Endothelial cell of umbilical vein (primary cell): ENCODE measurements at regions not wholly inside any gene's neighbourhood (a gene's known extent, or its start where the extent isn't known, plus 50 kb on each side); places are given as distances from the start of the nearest gene placed in this dataset.

Source experiments
- BruUV-seq: library from RNA; stranded (reverse); fragments of 400-500 nt; replicated peaks from 2 replicates; lab custom pipeline; 2021; lab: Mats Ljungman, UMichigan
- CTCF ChIA-PET: fragments of 300-600, 350-600 bp; sonication (Branson Sonifier 250); formaldehyde crosslinking; loops from one replicate; lab custom pipeline; 2021; ENCODE audit warnings: antibody characterized with exemption, inconsistent platforms; lab: Charles Lee
- POLR2A ChIA-PET: fragments of 300-600, 350-600 bp; sonication (Branson Sonifier 250); formaldehyde crosslinking; loops from one replicate; lab custom pipeline; 2021; ENCODE audit warnings: antibody characterized with exemption, inconsistent platforms; lab: Charles Lee
- DNase-seq: peaks from one replicate; pipeline ENCODE4 v3.0.0-alpha.2; 2011; ENCODE audit warnings: low read depth, low spot score
- FAIRE-seq: peaks from 2 replicates; lab custom pipeline; 2011; peaks lifted over from hg19 to GRCh38; lab: Jason Lieb, UNC
- H2AFZ ChIP-seq: 2 replicates; pipeline ENCODE4 v1.6.0; 2012; ENCODE audit warnings: low read depth, low read length, control low read depth, inconsistent platforms
- H3K27ac ChIP-seq: 2 replicates; pipeline ENCODE4 v1.5.1; 2011; ENCODE audit warnings: low read depth, mild to moderate bottlenecking, control low read depth, low read length, moderate library complexity; ENCODE audit not compliant: insufficient read depth
- H3K27me3 ChIP-seq, 2 experiments: 2 replicates each; pipeline versions ENCODE4 v1.6.0 to v1.6.1; 2011; ENCODE audit warnings: low read length in 2 of 2, mixed read lengths in 1 of 2; ENCODE audit not compliant: control insufficient read depth in 2 of 2, insufficient read depth in 2 of 2
- H3K36me3 ChIP-seq, 2 experiments: 2 replicates in 1 of 2; 3 replicates in 1 of 2; pipeline ENCODE4 v1.5.1; 2011; ENCODE audit warnings: low read length in 2 of 2, mild to moderate bottlenecking in 1 of 2, moderate library complexity in 1 of 2; ENCODE audit not compliant: control insufficient read depth in 2 of 2, insufficient read depth in 2 of 2; ENCODE audit errors: extremely low read depth in 1 of 2
- H3K4me1 ChIP-seq: 3 replicates; pipeline ENCODE4 v1.5.1; 2011; ENCODE audit warnings: mild to moderate bottlenecking, low read length; ENCODE audit not compliant: control insufficient read depth, insufficient read depth; ENCODE audit errors: extremely low read depth
- H3K4me2 ChIP-seq: 2 replicates; pipeline ENCODE4 v1.6.1; 2011; ENCODE audit warnings: low read length, control low read depth, mixed read lengths; ENCODE audit not compliant: insufficient read depth
- H3K4me3 ChIP-seq, 3 experiments: fragments of 200-600 bp in 1 of 3; sonication (generic), shearing (Covaris generic) in 1 of 3; replicated peaks in 1 of 3; 2 replicates each; pipeline ENCODE4 v1.5.1; 2011 to 2016; ENCODE audit warnings: control low read depth in 3 of 3, low read length in 3 of 3, mild to moderate bottlenecking in 2 of 3, inconsistent platforms in 1 of 3, low read depth in 1 of 3, moderate library complexity in 1 of 3; ENCODE audit not compliant: insufficient read depth in 1 of 3
- H3K79me2 ChIP-seq: 2 replicates; pipeline ENCODE4 v1.6.0; 2012; ENCODE audit warnings: low read length, inconsistent platforms; ENCODE audit not compliant: control insufficient read depth, insufficient read depth
- H3K9ac ChIP-seq: replicated peaks from 2 replicates; pipeline ENCODE3; 2011; ENCODE audit warnings: low read length, control low read depth; ENCODE audit not compliant: insufficient read depth; ENCODE audit errors: extremely low read depth
- H3K9me1 ChIP-seq: replicated peaks from 3 replicates; pipeline ENCODE4 v1.6.0; 2011; ENCODE audit warnings: mild to moderate bottlenecking, low read length; ENCODE audit not compliant: control insufficient read depth, insufficient read depth; ENCODE audit errors: extremely low read depth
- H3K9me3 ChIP-seq: replicated peaks from 2 replicates; pipeline ENCODE4 v1.5.1; 2012; ENCODE audit warnings: low read length, inconsistent platforms; ENCODE audit not compliant: control insufficient read depth, insufficient read depth
- H4K20me1 ChIP-seq: replicated peaks from 2 replicates; pipeline ENCODE3; 2011; ENCODE audit warnings: mild to moderate bottlenecking, low read length; ENCODE audit not compliant: control insufficient read depth, insufficient read depth; ENCODE audit errors: extremely low read depth
- CTCF ChIP-seq, 2 donors: IDR thresholded peaks; 1 replicate in 1 of 2; 2 replicates in 1 of 2; pipeline ENCODE4 v1.5.1; 2011; ENCODE audit warnings: low read length in 2 of 2, mild to moderate bottlenecking in 2 of 2, moderate library complexity in 2 of 2, control low read depth in 1 of 2, inconsistent platforms in 1 of 2, low read depth in 1 of 2; ENCODE audit not compliant: insufficient read depth in 1 of 2; ENCODE audit errors: extremely low read depth in 1 of 2
- EZH2 ChIP-seq: IDR thresholded peaks from 2 replicates; pipeline ENCODE4 v1.6.1; 2012; ENCODE audit warnings: borderline replicate concordance, low read depth, mild to moderate bottlenecking, moderate library complexity, low read length, inconsistent platforms; ENCODE audit not compliant: severe bottlenecking
- FOS ChIP-seq: IDR thresholded peaks from 2 replicates; pipeline ENCODE4 v1.6.1; 2011; ENCODE audit warnings: mild to moderate bottlenecking, low read length, moderate library complexity, borderline replicate concordance; ENCODE audit not compliant: insufficient read depth
- GATA2 ChIP-seq: IDR thresholded peaks from 2 replicates; pipeline ENCODE4 v1.7.0; 2011; ENCODE audit warnings: low read depth, mild to moderate bottlenecking, moderate library complexity, mixed read lengths, low read length; ENCODE audit not compliant: insufficient read length, insufficient read depth
- JUN ChIP-seq: IDR thresholded peaks from 2 replicates; pipeline ENCODE4 v1.6.1; 2011; ENCODE audit warnings: borderline replicate concordance, low read depth; ENCODE audit not compliant: insufficient read length, insufficient read depth
- MAX ChIP-seq: IDR thresholded peaks from 2 replicates; pipeline ENCODE4 v1.6.1; 2011; ENCODE audit not compliant: insufficient read depth, insufficient read length
- POLR2A ChIP-seq: IDR thresholded peaks from 2 replicates; pipeline ENCODE4 v1.6.1; 2012; ENCODE audit warnings: low read depth, mild to moderate bottlenecking, control low read depth, low read length
- POLR2AphosphoS5 ChIP-seq: IDR thresholded peaks from 2 replicates; pipeline ENCODE4 v1.6.1; 2012; ENCODE audit warnings: low read depth, mild to moderate bottlenecking, control low read depth, low read length, moderate library complexity; ENCODE audit not compliant: insufficient read depth
- dilution Hi-C: fragments of 300-500 bp; cut with MboI; formaldehyde crosslinking; loops from one replicate; pipeline ENCODE4 v1.15.0; 2019; ENCODE audit warnings: low sequenced_read_pairs; ENCODE audit not compliant: extremely low pct_ligation_motif_present
- intact Hi-C: fragments of 100-400 bp; cut with micrococcal nuclease; formaldehyde crosslinking; loops from one replicate; pipeline ENCODE4 v1.10.0; 2022

- H3K79me2 ChIP-seq = no peaks in the 10 kb centered on the region
- H3K9ac ChIP-seq = no peak overlapping the region
- no peak overlapping the region for H2AFZ ChIP-seq
- BruUV-seq = no TSS peak
- no peak for FAIRE-seq
- H3K27me3 ChIP-seq = peaks cover 5 to 6% of the 10 kb centered on the region in 2 experiments
- no peak for TF ChIP-seq CTCF (IDR thresholded peaks at IDR 0.05; ENCODE audit: extremely low read depth in 1 of 2, insufficient read depth in 1 of 2, low read depth in 1 of 2, low read length in 2 of 2)
- no peak for TF ChIP-seq JUN
- no peak for TF ChIP-seq POLR2AphosphoS5
- TF ChIP-seq GATA2 = no peak
- no peak for TF ChIP-seq MAX
- no peak for TF ChIP-seq POLR2A
- TF ChIP-seq FOS = no peak
- no peak for TF ChIP-seq EZH2
- dilution Hi-C loops (no loop called here), intact Hi-C loops (no loop called here)
- H3K36me3 ChIP-seq = no peaks in the 10 kb centered on the region
- H3K4me2 ChIP-seq = no peak overlapping the region
- ChIA-PET CTCF (no interaction called here), POLR2A (no interaction called here)
- H4K20me1 ChIP-seq = no peaks in the 10 kb centered on the region
- no peak overlapping the region for H3K27ac ChIP-seq
- DNase-seq = no peak
- H3K4me3 ChIP-seq = no peak overlapping the region
- H3K9me3 ChIP-seq = no peaks in the 10 kb centered on the region
- H3K4me1 ChIP-seq = no peaks in the 10 kb centered on the region
- no peaks in the 10 kb centered on the region for H3K9me1 ChIP-seq
Observed at GRCh38 chr3:41138146-41138545, 61.2 kb upstream of the CTNNB1 start.
